ENCODE measurements at regions not wholly inside any gene's neighbourhood (a gene's known extent, or its start where the extent isn't known, plus 50 kb on each side); places are given as distances from the start of the nearest gene placed in this dataset.

- no peak for TF ChIP-seq EZH2phosphoT487 (IDR thresholded peaks at IDR 0.05; ENCODE audit: low read depth, severe bottlenecking, unreplicated experiment)
- TF ChIP-seq EZH2 (IDR thresholded peaks at IDR 0.05; ENCODE audit: borderline replicate concordance), result no peak
- TF ChIP-seq, protein P1, sequence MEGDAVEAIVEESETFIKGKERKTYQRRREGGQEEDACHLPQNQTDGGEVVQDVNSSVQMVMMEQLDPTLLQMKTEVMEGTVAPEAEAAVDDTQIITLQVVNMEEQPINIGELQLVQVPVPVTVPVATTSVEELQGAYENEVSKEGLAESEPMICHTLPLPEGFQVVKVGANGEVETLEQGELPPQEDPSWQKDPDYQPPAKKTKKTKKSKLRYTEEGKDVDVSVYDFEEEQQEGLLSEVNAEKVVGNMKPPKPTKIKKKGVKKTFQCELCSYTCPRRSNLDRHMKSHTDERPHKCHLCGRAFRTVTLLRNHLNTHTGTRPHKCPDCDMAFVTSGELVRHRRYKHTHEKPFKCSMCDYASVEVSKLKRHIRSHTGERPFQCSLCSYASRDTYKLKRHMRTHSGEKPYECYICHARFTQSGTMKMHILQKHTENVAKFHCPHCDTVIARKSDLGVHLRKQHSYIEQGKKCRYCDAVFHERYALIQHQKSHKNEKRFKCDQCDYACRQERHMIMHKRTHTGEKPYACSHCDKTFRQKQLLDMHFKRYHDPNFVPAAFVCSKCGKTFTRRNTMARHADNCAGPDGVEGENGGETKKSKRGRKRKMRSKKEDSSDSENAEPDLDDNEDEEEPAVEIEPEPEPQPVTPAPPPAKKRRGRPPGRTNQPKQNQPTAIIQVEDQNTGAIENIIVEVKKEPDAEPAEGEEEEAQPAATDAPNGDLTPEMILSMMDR (IDR thresholded peaks at IDR 0.05; ENCODE audit: poor library complexity), result no peak
- Histone ChIP-seq H3K9me2 (replicated peaks; ENCODE audit: insufficient read depth) (no peaks in the 10 kb centered on the region), H3K4me3 (no peak overlapping the region), H3K27me3 (no peaks in the 10 kb centered on the region), H3K4me2 (no peak overlapping the region), H3K79me2 (no peaks in the 10 kb centered on the region), H3K9me3 (ENCODE audit: low read depth) (no peaks in the 10 kb centered on the region), H3K36me3 (replicated peaks; ENCODE audit: insufficient read depth, low read depth) (no peaks in the 10 kb centered on the region), H2AFZ (no peak overlapping the region), H4K20me1 (ENCODE audit: insufficient read depth, poor library complexity, severe bottlenecking) (no peaks in the 10 kb centered on the region), H3K4me1 (ENCODE audit: insufficient read depth) (peaks cover 9% of the 10 kb centered on the region), H3K27ac (no peak overlapping the region)
- DNase-seq (ENCODE audit: low spot score), result no peak
- 76% methylated on average over 1 of the region's 1 CpG for WGBS (ENCODE audit: low lambda C conversion rate, missing lambda C conversion rate)
Measured at GRCh38 chr2:212923393-212923792, 228.0 kb downstream of the IKZF2 start.

DNA sequence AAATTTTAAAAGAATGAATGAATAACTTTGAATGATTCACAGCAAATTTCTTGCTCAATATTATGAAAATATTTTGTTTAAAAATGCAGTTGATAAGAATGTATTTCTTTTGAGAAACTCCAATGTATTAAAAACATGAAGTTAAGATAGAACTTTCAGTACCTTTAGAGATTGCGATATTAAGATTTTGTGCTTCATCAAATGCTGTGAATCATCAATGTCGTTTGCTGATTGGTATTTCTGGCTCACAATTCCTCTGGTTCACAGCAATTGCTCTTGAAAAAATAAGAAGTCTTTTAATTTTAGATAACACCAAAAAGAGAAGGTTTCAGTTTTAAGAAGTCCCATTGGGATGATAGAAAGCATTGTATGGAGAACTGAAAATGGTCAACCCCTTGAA lies 228.7 kb downstream of the IKZF2 start:
- H3K4me1 ChIP-seq (ENCODE audit: insufficient read depth), result peaks cover 9% of the 10 kb centered on the region
- 91% methylated on average over 2 of the region's 2 CpGs for WGBS (ENCODE audit: low lambda C conversion rate, missing lambda C conversion rate)
- H3K79me2 ChIP-seq, result no peaks in the 10 kb centered on the region
- H3K27me3 ChIP-seq, result no peaks in the 10 kb centered on the region
- TF ChIP-seq, protein P1 (IDR thresholded peaks at IDR 0.05; ENCODE audit: poor library complexity), result no peak
- no peak for TF ChIP-seq EZH2 (IDR thresholded peaks at IDR 0.05; ENCODE audit: borderline replicate concordance)
- TF ChIP-seq EZH2phosphoT487 (IDR thresholded peaks at IDR 0.05; ENCODE audit: low read depth, severe bottlenecking, unreplicated experiment), result no peak
- no peak overlapping the region for H3K27ac ChIP-seq
- no peaks in the 10 kb centered on the region for H3K9me2 ChIP-seq (replicated peaks; ENCODE audit: insufficient read depth)
- H3K9me3 ChIP-seq (ENCODE audit: low read depth), result no peaks in the 10 kb centered on the region
- H3K4me2 ChIP-seq, result no peak overlapping the region
- H3K4me3 ChIP-seq, result no peak overlapping the region
- H3K36me3 ChIP-seq (replicated peaks; ENCODE audit: insufficient read depth, low read depth), result no peaks in the 10 kb centered on the region
- H2AFZ ChIP-seq, result no peak overlapping the region
- no peaks in the 10 kb centered on the region for H4K20me1 ChIP-seq (ENCODE audit: insufficient read depth, poor library complexity, severe bottlenecking)
- DNase-seq (ENCODE audit: low spot score), result no peak

DNA sequence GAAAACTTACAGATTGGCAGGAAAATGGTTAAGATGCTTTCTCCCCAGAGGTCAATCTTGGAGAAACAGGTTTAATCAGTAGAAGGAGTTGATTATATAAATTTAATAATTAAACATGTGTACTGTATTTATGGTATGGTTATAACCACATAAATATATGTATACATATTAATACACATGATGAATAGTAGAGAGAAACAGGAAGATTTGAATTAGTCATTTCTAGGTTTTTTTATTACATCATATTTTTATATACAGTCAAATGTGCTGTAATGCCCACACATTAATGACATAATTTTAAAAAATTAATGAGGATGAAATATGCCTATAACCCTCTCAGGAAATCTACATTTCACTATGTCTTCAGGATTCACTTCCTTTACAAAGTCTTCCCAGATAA lies 229.7 kb downstream of the IKZF2 start:
- Histone ChIP-seq H2AFZ (no peak overlapping the region), H3K4me1 (ENCODE audit: insufficient read depth) (peaks cover 9% of the 10 kb centered on the region), H3K79me2 (no peaks in the 10 kb centered on the region), H3K27ac (no peak overlapping the region), H3K27me3 (no peaks in the 10 kb centered on the region), H3K9me2 (replicated peaks; ENCODE audit: insufficient read depth) (no peaks in the 10 kb centered on the region), H3K36me3 (replicated peaks; ENCODE audit: insufficient read depth, low read depth) (no peaks in the 10 kb centered on the region), H3K4me3 (no peak overlapping the region), H4K20me1 (ENCODE audit: insufficient read depth, poor library complexity, severe bottlenecking) (no peaks in the 10 kb centered on the region), H3K4me2 (no peak overlapping the region), H3K9me3 (ENCODE audit: low read depth) (no peaks in the 10 kb centered on the region)
- DNase-seq (ENCODE audit: low spot score), result no peak
- TF ChIP-seq, protein P1 (IDR thresholded peaks at IDR 0.05; ENCODE audit: poor library complexity), result no peak
- TF ChIP-seq EZH2phosphoT487 (IDR thresholded peaks at IDR 0.05; ENCODE audit: low read depth, severe bottlenecking, unreplicated experiment) (no peak), EZH2 (IDR thresholded peaks at IDR 0.05; ENCODE audit: borderline replicate concordance) (no peak)

DNA sequence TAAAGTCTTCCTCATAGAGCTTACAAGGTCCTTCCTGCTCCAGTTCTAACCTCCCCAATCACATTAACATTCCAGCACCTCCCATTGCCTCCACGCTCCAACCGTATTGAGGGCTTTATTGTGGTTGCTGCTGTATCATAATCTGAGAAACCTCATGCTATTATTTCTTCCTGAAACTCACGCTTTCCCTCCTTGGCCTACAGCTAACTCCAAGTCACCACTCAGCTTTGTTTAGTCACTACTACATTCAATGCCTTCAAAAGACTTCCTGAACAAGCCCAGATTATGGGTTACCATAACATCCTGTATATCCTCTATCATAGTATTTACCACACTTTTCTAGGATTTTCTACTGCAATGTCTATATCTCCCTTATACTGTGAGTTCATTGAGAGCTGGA lies 230.4 kb downstream of the IKZF2 start:
- H3K4me3 ChIP-seq, result no peak overlapping the region
- DNase-seq (ENCODE audit: low spot score), result no peak
- H3K4me2 ChIP-seq, result no peak overlapping the region
- TF ChIP-seq, protein P1 (IDR thresholded peaks at IDR 0.05; ENCODE audit: poor library complexity), result no peak
- TF ChIP-seq EZH2phosphoT487 (IDR thresholded peaks at IDR 0.05; ENCODE audit: low read depth, severe bottlenecking, unreplicated experiment) (no peak), EZH2 (IDR thresholded peaks at IDR 0.05; ENCODE audit: borderline replicate concordance) (no peak)
- H3K4me1 ChIP-seq (ENCODE audit: insufficient read depth), result peaks cover 9% of the 10 kb centered on the region
- H3K79me2 ChIP-seq, result no peaks in the 10 kb centered on the region
- WGBS (ENCODE audit: low lambda C conversion rate, missing lambda C conversion rate), result 99% methylated on average over 3 of the region's 3 CpGs
- no peaks in the 10 kb centered on the region for H3K27me3 ChIP-seq
- H3K27ac ChIP-seq, result no peak overlapping the region
- no peak overlapping the region for H2AFZ ChIP-seq
- H3K9me2 ChIP-seq (replicated peaks; ENCODE audit: insufficient read depth), result no peaks in the 10 kb centered on the region
- no peaks in the 10 kb centered on the region for H4K20me1 ChIP-seq (ENCODE audit: insufficient read depth, poor library complexity, severe bottlenecking)
- H3K36me3 ChIP-seq (replicated peaks; ENCODE audit: insufficient read depth, low read depth), result no peaks in the 10 kb centered on the region
- no peaks in the 10 kb centered on the region for H3K9me3 ChIP-seq (ENCODE audit: low read depth)
